NT2/D1 (cell line): ENCODE measurements at regions not wholly inside any gene's neighbourhood (a gene's known extent, or its start where the extent isn't known, plus 50 kb on each side); places are given as distances from the start of the nearest gene placed in this dataset.

Experiments
- YY1 ChIP-seq: IDR thresholded peaks from 2 replicates; pipeline ENCODE4 v1.6.1; 2011; ENCODE audit not compliant: insufficient read length, insufficient read depth
- ZNF274 ChIP-seq: IDR thresholded peaks from 2 replicates; pipeline ENCODE4 v1.6.1; 2011; ENCODE audit warnings: mild to moderate bottlenecking, low read depth, low read length

GRCh38 chr15:69576948-69577351 is 124.3 kb downstream of the RPLP1 start:
- TF ChIP-seq ZNF274 (no peak), YY1 (no peak)
